ENCODE measurements at regions not wholly inside any gene's neighbourhood (a gene's known extent, or its start where the extent isn't known, plus 50 kb on each side); places are given as distances from the start of the nearest gene placed in this dataset.

DNA sequence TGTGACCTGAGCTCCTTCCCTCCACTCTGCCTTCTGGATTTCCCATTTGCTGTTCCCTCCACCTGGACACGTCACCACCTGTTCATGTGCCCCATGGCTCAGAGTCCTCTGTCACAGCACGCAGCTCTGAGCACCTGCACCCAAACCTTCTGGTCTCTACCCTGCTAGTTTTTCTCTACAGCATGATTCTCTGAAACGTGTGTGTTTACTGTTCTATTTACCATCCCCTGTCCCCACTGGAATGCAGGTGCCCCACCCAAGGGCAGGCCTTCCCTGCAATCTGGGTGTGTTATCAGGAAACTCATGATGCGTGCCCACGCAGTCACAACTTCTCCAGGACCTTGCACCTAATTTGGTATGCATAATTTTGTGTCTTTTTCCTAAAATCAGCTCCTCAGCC lies 284.4 kb upstream of the IGFBP3 start:
- POLR2A ChIA-PET, result no interaction called here
- TF ChIP-seq, protein P1, sequence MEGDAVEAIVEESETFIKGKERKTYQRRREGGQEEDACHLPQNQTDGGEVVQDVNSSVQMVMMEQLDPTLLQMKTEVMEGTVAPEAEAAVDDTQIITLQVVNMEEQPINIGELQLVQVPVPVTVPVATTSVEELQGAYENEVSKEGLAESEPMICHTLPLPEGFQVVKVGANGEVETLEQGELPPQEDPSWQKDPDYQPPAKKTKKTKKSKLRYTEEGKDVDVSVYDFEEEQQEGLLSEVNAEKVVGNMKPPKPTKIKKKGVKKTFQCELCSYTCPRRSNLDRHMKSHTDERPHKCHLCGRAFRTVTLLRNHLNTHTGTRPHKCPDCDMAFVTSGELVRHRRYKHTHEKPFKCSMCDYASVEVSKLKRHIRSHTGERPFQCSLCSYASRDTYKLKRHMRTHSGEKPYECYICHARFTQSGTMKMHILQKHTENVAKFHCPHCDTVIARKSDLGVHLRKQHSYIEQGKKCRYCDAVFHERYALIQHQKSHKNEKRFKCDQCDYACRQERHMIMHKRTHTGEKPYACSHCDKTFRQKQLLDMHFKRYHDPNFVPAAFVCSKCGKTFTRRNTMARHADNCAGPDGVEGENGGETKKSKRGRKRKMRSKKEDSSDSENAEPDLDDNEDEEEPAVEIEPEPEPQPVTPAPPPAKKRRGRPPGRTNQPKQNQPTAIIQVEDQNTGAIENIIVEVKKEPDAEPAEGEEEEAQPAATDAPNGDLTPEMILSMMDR (IDR thresholded peaks at IDR 0.05; ENCODE audit: low read depth, low read length), result no peak
- H3K27ac ChIP-seq (ENCODE audit: low read depth, low read length), result no peak overlapping the region
- no peak for DNase-seq (ENCODE audit: low read depth, low spot score)
- H3K4me3 ChIP-seq (ENCODE audit: low read depth, low read length), result no peak overlapping the region
- CTCF ChIA-PET, result no interaction called here
- H3K9me3 ChIP-seq (ENCODE audit: control insufficient read depth, insufficient read depth, low read length), result no peaks in the 10 kb centered on the region
- no peaks in the 10 kb centered on the region for H3K27me3 ChIP-seq (ENCODE audit: control insufficient read depth, insufficient read depth, low read length)

DNA sequence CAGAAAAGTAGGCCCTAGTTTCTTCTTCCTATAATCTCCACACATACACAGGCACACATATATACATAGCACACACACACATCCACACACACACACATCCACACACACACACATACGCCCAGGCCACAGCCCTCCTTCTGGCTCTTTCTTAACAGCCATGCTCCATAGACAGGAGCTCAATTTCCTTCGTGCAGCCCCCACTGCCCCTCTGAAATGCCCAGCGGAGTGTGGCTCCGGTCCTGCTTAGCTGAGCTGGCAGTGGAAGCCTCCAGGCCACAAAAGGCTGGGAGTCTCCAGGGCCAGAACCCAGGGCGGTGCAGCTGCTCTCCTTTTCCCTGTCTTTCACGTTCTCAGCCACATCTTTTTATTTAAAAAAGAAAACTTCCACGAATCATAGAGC lies 282.9 kb upstream of the IGFBP3 start:
- ChIA-PET CTCF (no interaction called here), POLR2A (no interaction called here)

DNA sequence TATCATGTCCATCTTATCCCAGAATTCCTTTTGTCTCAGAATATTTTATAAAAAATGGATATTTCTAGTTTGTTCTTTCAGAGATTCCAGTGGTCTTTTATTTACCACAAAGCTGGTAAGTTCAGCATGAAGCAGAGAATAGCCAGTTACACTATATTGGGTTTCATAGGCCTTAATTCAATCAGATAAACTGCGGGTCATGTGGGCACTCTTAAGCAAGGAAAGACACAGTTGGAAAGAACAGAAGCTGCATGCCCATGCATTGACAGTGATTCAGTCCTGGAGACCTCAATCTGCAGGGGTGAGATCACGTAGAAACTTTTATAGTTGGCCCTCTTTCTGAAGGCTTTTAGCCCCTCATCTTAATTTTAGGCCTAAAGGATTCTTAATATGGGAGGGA lies 281.3 kb upstream of the IGFBP3 start:
- no peak for DNase-seq (ENCODE audit: low read depth, low spot score)
- Histone ChIP-seq H3K4me3 (ENCODE audit: low read depth, low read length) (no peak overlapping the region), H3K9me3 (ENCODE audit: control insufficient read depth, insufficient read depth, low read length) (no peaks in the 10 kb centered on the region), H3K27me3 (ENCODE audit: control insufficient read depth, insufficient read depth, low read length) (no peaks in the 10 kb centered on the region), H3K27ac (ENCODE audit: low read depth, low read length) (no peak overlapping the region)
- ChIA-PET CTCF (no interaction called here), POLR2A (no interaction called here)
- TF ChIP-seq, protein P1 (IDR thresholded peaks at IDR 0.05; ENCODE audit: low read depth, low read length), result no peak

More for the DNA sequence above, 282.9 kb upstream of the IGFBP3 start:
- DNase-seq (ENCODE audit: low read depth, low spot score), result no peak
- Histone ChIP-seq H3K4me3 (ENCODE audit: low read depth, low read length) (no peak overlapping the region), H3K27ac (ENCODE audit: low read depth, low read length) (no peak overlapping the region), H3K27me3 (ENCODE audit: control insufficient read depth, insufficient read depth, low read length) (no peaks in the 10 kb centered on the region), H3K9me3 (ENCODE audit: control insufficient read depth, insufficient read depth, low read length) (no peaks in the 10 kb centered on the region)
- TF ChIP-seq, protein P1 (IDR thresholded peaks at IDR 0.05; ENCODE audit: low read depth, low read length), result no peak

DNA sequence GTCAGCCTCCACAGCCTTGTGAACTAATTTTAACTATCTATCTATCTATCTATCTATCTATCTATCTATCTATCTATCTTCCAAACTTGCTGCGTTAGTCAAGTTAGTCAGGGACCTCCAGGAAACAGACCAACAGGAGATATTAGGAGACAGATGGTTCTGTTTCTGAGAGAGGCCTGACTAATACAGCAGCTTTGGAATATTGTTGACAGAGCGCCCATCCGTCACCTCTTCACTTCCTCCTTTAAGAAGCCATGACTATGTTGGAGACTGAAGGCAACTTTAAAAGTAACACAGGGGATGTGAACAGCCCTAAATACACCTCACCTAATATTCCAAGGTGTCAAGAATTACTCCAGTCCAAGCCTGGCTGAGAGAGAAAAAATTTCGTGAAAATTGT lies 280.9 kb upstream of the IGFBP3 start:
- CTCF ChIA-PET, result no interaction called here
- TF ChIP-seq, protein P1 (IDR thresholded peaks at IDR 0.05; ENCODE audit: low read depth, low read length), result no peak
- no peak for DNase-seq (ENCODE audit: low read depth, low spot score)

DNA sequence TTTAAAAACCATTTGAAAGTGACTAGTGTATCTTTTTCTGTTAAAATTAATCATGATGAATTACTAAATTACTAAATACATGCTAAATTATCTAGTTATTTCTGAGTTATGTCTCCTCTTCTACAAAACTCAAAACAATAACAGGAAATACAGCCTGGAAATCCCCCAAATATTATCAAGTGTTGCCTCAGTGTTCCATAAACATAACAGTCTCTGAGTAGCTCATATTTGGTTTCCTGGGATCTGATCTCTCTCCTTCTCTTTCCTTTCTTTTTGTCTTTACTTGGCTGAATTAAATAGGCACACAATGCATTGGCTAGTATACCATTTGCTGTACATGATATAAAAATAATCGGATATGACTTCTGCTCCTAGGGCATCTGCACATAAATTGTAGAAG lies 277.6 kb upstream of the IGFBP3 start:
- H3K27ac ChIP-seq (ENCODE audit: low read depth, low read length), result no peak overlapping the region
- POLR2A ChIA-PET, result no interaction called here
- no peak overlapping the region for H3K4me3 ChIP-seq (ENCODE audit: low read depth, low read length)
- CTCF ChIA-PET, result interaction anchor here (0.7 to 0.8 kb wide), 2 partner anchors 51 to 276 kb away, joined by 3 to 5 read pairs; no protein-coding TSS in a partner anchor
- no peaks in the 10 kb centered on the region for H3K27me3 ChIP-seq (ENCODE audit: control insufficient read depth, insufficient read depth, low read length)
- H3K9me3 ChIP-seq (ENCODE audit: control insufficient read depth, insufficient read depth, low read length), result no peaks in the 10 kb centered on the region
- no peak for DNase-seq (ENCODE audit: low read depth, low spot score)
- TF ChIP-seq, protein P1 (IDR thresholded peaks at IDR 0.05; ENCODE audit: low read depth, low read length), result no peak

More for the DNA sequence above, 280.9 kb upstream of the IGFBP3 start:
- Histone ChIP-seq H3K27ac (ENCODE audit: low read depth, low read length) (no peak overlapping the region), H3K27me3 (ENCODE audit: control insufficient read depth, insufficient read depth, low read length) (no peaks in the 10 kb centered on the region), H3K9me3 (ENCODE audit: control insufficient read depth, insufficient read depth, low read length) (no peaks in the 10 kb centered on the region), H3K4me3 (ENCODE audit: low read depth, low read length) (no peak overlapping the region)
- POLR2A ChIA-PET, result no interaction called here
